Osteocyte (in vitro differentiated cells): ENCODE measurements at regions not wholly inside any gene's neighbourhood (a gene's known extent, or its start where the extent isn't known, plus 50 kb on each side); places are given as distances from the start of the nearest gene placed in this dataset.

Experiments
- DNase-seq: peaks from one replicate; pipeline ENCODE4 v3.0.0; 2021; ENCODE audit warnings: mixed read lengths; ENCODE audit not compliant: unreplicated experiment; ENCODE audit errors: extremely low spot score
- H3K27ac Mint-ChIP-seq: one replicate; pipeline ENCODE4 v1.8.0; 2021; ENCODE audit warnings: mild to moderate bottlenecking, mixed read lengths; ENCODE audit not compliant: unreplicated experiment
- H3K27me3 Mint-ChIP-seq: one replicate; pipeline ENCODE4 v1.8.0; 2021; ENCODE audit warnings: mixed read lengths; ENCODE audit not compliant: unreplicated experiment
- H3K36me3 Mint-ChIP-seq: one replicate; pipeline ENCODE4 v1.8.0; 2021; ENCODE audit warnings: mixed read lengths; ENCODE audit not compliant: unreplicated experiment
- H3K4me1 Mint-ChIP-seq: one replicate; pipeline ENCODE4 v1.8.0; 2021; ENCODE audit warnings: mixed read lengths; ENCODE audit not compliant: unreplicated experiment
- H3K4me3 Mint-ChIP-seq: one replicate; pipeline ENCODE4 v1.8.0; 2021; ENCODE audit warnings: mild to moderate bottlenecking, moderate library complexity, mixed read lengths; ENCODE audit not compliant: unreplicated experiment
- H3K9me3 Mint-ChIP-seq: one replicate; pipeline ENCODE4 v1.8.0; 2021; ENCODE audit warnings: mixed read lengths; ENCODE audit not compliant: unreplicated experiment
- CTCF ChIP-seq: fragments of 200-600 bp; sonication (generic); IDR thresholded peaks from 2 replicates; pipeline ENCODE4 v1.5.0; 2021; ENCODE audit warnings: antibody characterized with exemption, mild to moderate bottlenecking, moderate library complexity

DNA sequence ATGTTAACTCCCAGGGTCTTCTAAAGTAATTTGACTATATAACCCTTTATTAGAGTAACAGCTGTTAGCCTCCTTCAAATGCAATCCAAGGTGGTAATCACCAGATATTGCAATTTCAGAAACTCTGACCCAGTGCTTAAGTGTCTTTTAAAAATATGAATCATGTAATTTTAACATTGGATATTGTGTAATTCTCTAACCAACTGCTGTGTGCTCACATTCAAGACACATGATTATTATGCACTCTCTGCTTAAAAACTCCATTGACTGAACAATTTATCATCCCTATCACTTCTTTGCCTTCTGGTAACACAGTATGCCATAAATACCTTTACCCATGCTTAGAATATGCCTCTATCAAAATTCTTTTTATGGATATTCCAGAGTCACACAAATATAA lies 537.4 kb upstream of the RGS18 start:
- TF ChIP-seq CTCF: no peak
- no peaks in the 10 kb centered on the region for H3K4me1 Mint-ChIP-seq
- no peak for DNase-seq
- no peak overlapping the region for H3K4me3 Mint-ChIP-seq
- H3K36me3 Mint-ChIP-seq: no peaks in the 10 kb centered on the region
- no peak overlapping the region for H3K27ac Mint-ChIP-seq
- no peaks in the 10 kb centered on the region for H3K27me3 Mint-ChIP-seq
- H3K9me3 Mint-ChIP-seq: no peaks in the 10 kb centered on the region

DNA sequence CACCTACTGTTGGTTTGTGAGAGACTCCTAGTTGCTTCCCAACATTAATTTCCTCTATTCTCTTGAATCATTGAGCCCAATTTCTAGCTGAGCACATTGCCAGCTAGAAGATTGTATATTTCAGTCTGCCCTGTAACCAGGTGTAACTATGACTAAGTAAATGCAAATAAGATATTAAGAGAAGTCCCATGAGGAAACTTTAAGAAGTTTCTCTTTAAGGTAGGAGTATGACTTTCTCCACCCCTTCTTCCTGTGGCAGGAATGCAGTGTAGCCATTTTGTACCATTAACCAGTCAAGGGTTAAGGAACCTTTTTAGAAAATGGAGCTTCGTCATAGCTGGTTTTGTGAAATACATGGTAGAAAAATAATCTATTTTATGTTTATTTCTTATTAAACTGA lies 534.2 kb upstream of the RGS18 start:
- Mint-ChIP-seq H3K9me3 (peaks cover 4% of the 10 kb centered on the region), H3K36me3 (no peaks in the 10 kb centered on the region), H3K27me3 (no peaks in the 10 kb centered on the region), H3K4me3 (no peak overlapping the region), H3K27ac (no peak overlapping the region), H3K4me1 (no peaks in the 10 kb centered on the region)
- no peak for DNase-seq
- TF ChIP-seq CTCF: no peak

DNA sequence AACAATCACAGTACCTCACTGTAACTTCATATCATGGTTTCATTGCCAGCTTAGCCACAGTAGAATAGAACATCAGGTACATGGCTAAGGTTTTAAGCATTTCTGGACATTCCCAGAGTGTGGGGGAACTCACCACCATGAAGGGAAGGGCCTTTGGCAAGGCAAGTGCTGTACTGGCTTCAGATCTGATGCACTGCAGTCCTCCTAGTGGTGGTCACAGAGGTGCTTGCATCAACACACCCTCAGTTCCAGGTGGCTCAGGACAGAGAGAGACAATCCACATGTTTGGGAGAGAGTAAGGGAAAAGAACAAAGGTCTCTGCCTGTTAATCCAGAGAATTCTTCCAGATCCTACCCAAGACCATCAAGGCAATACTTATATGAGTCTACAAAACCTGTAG lies 528.4 kb upstream of the RGS18 start:
- H3K4me3 Mint-ChIP-seq: no peak overlapping the region
- peaks cover 20% of the 10 kb centered on the region for H3K9me3 Mint-ChIP-seq
- H3K27ac Mint-ChIP-seq: no peak overlapping the region
- H3K4me1 Mint-ChIP-seq: no peaks in the 10 kb centered on the region
- H3K27me3 Mint-ChIP-seq: no peaks in the 10 kb centered on the region
- H3K36me3 Mint-ChIP-seq: peaks cover 2% of the 10 kb centered on the region
- TF ChIP-seq CTCF: no peak
- no peak for DNase-seq

- Mint-ChIP-seq H3K27ac (no peak overlapping the region), H3K4me1 (no peaks in the 10 kb centered on the region), H3K27me3 (no peaks in the 10 kb centered on the region), H3K9me3 (peaks cover 16% of the 10 kb centered on the region), H3K4me3 (no peak overlapping the region), H3K36me3 (peaks cover 2% of the 10 kb centered on the region)
- no peak for DNase-seq
- TF ChIP-seq CTCF: no peak
These were observed 523.3 kb upstream of the RGS18 start for GRCh38 chr1:191634801-191635508.

DNA sequence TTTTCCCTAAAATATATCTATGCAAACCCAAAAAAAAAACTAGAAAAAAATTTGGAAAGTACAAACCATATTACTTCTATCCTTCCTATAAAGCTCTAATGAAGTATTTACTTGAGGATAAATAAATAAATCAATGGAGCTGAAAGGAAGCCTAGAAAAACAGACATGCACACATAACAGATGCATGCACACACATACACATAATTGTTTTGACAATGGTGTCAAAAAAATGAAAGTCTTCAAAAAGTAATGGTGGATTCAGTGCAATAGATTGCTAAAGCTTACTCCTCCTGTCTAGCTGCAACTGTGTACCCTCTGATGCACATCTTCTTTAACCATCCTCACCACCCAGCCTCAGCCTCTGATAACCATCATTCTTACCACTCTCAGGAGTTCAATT lies 521.9 kb upstream of the RGS18 start:
- H3K27me3 Mint-ChIP-seq: no peaks in the 10 kb centered on the region
- H3K36me3 Mint-ChIP-seq: no peaks in the 10 kb centered on the region
- H3K4me1 Mint-ChIP-seq: peaks cover 8% of the 10 kb centered on the region
- no peak for DNase-seq
- TF ChIP-seq CTCF: no peak
- H3K4me3 Mint-ChIP-seq: no peak overlapping the region
- no peak overlapping the region for H3K27ac Mint-ChIP-seq
- H3K9me3 Mint-ChIP-seq: peaks cover 4% of the 10 kb centered on the region
